GM18909 (cell line): ENCODE measurements at regions not wholly inside any gene's neighbourhood (a gene's known extent, or its start where the extent isn't known, plus 50 kb on each side); places are given as distances from the start of the nearest gene placed in this dataset.

Experiments
- ATAC-seq: cut with Tn5 transposase; IDR thresholded peaks from one replicate; pipeline ENCODE4 v1.9.1; 2021; ENCODE audit warnings: mild to moderate bottlenecking; ENCODE audit not compliant: unreplicated experiment, poor library complexity

GRCh38 chr11:32200136-32200847, 109.4 kb downstream of the RCN1 start:
- ATAC-seq = no peak

- ATAC-seq = no peak
Observed at GRCh38 chr11:32204751-32205150, 113.9 kb downstream of the RCN1 start.

GRCh38 chr11:32210556-32210955, 119.7 kb downstream of the RCN1 start:
- no peak for ATAC-seq

- ATAC-seq = no peak
Observed at GRCh38 chr11:32213223-32213622, 122.3 kb downstream of the RCN1 start.

- no peak for ATAC-seq
Observed at GRCh38 chr11:32215157-32215556, 124.3 kb downstream of the RCN1 start.

- no peak for ATAC-seq
Observed at GRCh38 chr11:32216749-32217148, 125.9 kb downstream of the RCN1 start.

GRCh38 chr11:32219320-32219719, 128.4 kb downstream of the RCN1 start:
- no peak for ATAC-seq

GRCh38 chr11:32221476-32222032, 130.7 kb downstream of the RCN1 start:
- no peak for ATAC-seq

GRCh38 chr11:32224580-32224979, 133.7 kb downstream of the RCN1 start:
- ATAC-seq = no peak

GRCh38 chr11:32225571-32226285, 134.9 kb downstream of the RCN1 start:
- no peak for ATAC-seq

GRCh38 chr11:32226480-32226879, 135.6 kb downstream of the RCN1 start:
- ATAC-seq = no peak

- no peak for ATAC-seq
Observed at GRCh38 chr11:32229576-32230240, 138.8 kb downstream of the RCN1 start.

GRCh38 chr11:32231909-32232493, 141.1 kb downstream of the RCN1 start:
- ATAC-seq = peak; percentile 77

- no peak for ATAC-seq
Observed at GRCh38 chr11:32232516-32232915, 141.6 kb downstream of the RCN1 start.

- no peak for ATAC-seq
Observed at GRCh38 chr11:32233276-32233675, 142.4 kb downstream of the RCN1 start.

- ATAC-seq = no peak
Observed at GRCh38 chr11:32233928-32234327, 143.1 kb downstream of the RCN1 start.

- ATAC-seq = no peak
Observed at GRCh38 chr11:32244453-32244852, 153.6 kb downstream of the RCN1 start.

- no peak for ATAC-seq
Observed at GRCh38 chr11:32253706-32254105, 162.8 kb downstream of the RCN1 start.

GRCh38 chr11:32255841-32256240, 165.0 kb downstream of the RCN1 start:
- ATAC-seq = no peak

GRCh38 chr11:32256466-32256865, 165.6 kb downstream of the RCN1 start:
- ATAC-seq = no peak

- peak; percentile 89 for ATAC-seq
Observed at GRCh38 chr11:32259641-32260081, 168.8 kb downstream of the RCN1 start.
